SK-N-SH (cell line): ENCODE measurements at regions not wholly inside any gene's neighbourhood (a gene's known extent, or its start where the extent isn't known, plus 50 kb on each side); places are given as distances from the start of the nearest gene placed in this dataset.

Experiments used
- CTCF ChIA-PET: fragments of 300-600, 350-600 bp; formaldehyde crosslinking; extraction: SDS; loops from one replicate; lab custom pipeline; 2021; lab: Yijun Ruan, JAX
- POLR2A ChIA-PET: fragments of 350-600 bp; sonication (Branson Sonifier 250); formaldehyde crosslinking; extraction: SDS; loops from one replicate; lab custom pipeline; 2020; ENCODE audit warnings: antibody characterized with exemption, inconsistent platforms; lab: Yijun Ruan, JAX
- DNase-seq: peaks from one replicate; pipeline ENCODE4 v3.0.0; 2012
- H2AFZ ChIP-seq: fragments of 200-600 bp; sonication (generic); 2 replicates; pipeline ENCODE4 v1.8.1; 2016; ENCODE audit warnings: antibody characterized with exemption, mild to moderate bottlenecking, low read depth
- H3F3A ChIP-seq: fragments of 200-600 bp; sonication (generic); replicated peaks from 2 replicates; pipeline ENCODE3; 2016; ENCODE audit warnings: antibody characterized with exemption, mild to moderate bottlenecking; ENCODE audit not compliant: insufficient read depth
- H3K27ac ChIP-seq, 2 experiments: fragments of 200-500 bp in 1 of 2; fragments of 200-600 bp in 1 of 2; sonication (Bioruptor generic) in 1 of 2; sonication (generic), shearing (Covaris generic) in 1 of 2; 2 replicates each; pipeline versions ENCODE4 v1.5.1 to v1.6.1; 2014 to 2016; ENCODE audit warnings: low read depth in 2 of 2, inconsistent platforms in 1 of 2, low read length in 1 of 2, mild to moderate bottlenecking in 1 of 2, mixed read lengths in 1 of 2
- H3K27me3 ChIP-seq: fragments of 200-600 bp; sonication (generic), shearing (Covaris generic); 2 replicates; pipeline ENCODE4 v1.6.1; 2016; ENCODE audit warnings: mixed run types; ENCODE audit not compliant: insufficient read depth
- H3K36me3 ChIP-seq, 2 experiments: fragments of 200-500 bp in 1 of 2; fragments of 200-600 bp in 1 of 2; sonication (Bioruptor generic) in 1 of 2; sonication (generic) in 1 of 2; replicated peaks in 1 of 2; 2 replicates each; pipeline versions ENCODE3 to v1.5.1; 2014 to 2016; ENCODE audit warnings: low read length in 1 of 2, mild to moderate bottlenecking in 1 of 2; ENCODE audit not compliant: insufficient read depth in 2 of 2, control insufficient read depth in 1 of 2
- H3K4me1 ChIP-seq, 2 experiments: fragments of 200-500 bp in 1 of 2; fragments of 200-600 bp in 1 of 2; sonication (Bioruptor generic) in 1 of 2; sonication (generic), shearing (Covaris generic) in 1 of 2; 2 replicates each; pipeline versions ENCODE4 v1.5.1 to v1.6.1; 2014 to 2016; ENCODE audit warnings: low read depth in 1 of 2, low read length in 1 of 2, mixed run types in 1 of 2; ENCODE audit not compliant: insufficient read depth in 2 of 2, control insufficient read depth in 1 of 2
- H3K4me2 ChIP-seq: fragments of 200-600 bp; sonication (generic), shearing (Covaris generic); 2 replicates; pipeline ENCODE4 v1.6.1; 2017; ENCODE audit warnings: mixed run types
- H3K4me3 ChIP-seq, 2 experiments: fragments of 200-500 bp in 1 of 2; fragments of 200-600 bp in 1 of 2; sonication (Bioruptor generic) in 1 of 2; sonication (generic), shearing (Covaris generic) in 1 of 2; 2 replicates each; pipeline versions ENCODE4 v1.5.1 to v1.8.1; 2014 to 2016; ENCODE audit warnings: low read depth in 2 of 2, inconsistent platforms in 1 of 2, low read length in 1 of 2, mild to moderate bottlenecking in 1 of 2, mixed read lengths in 1 of 2, moderate library complexity in 1 of 2
- H3K79me2 ChIP-seq: fragments of 200-600 bp; sonication (generic); 2 replicates; pipeline ENCODE4 v1.8.1; 2017; ENCODE audit warnings: mild to moderate bottlenecking; ENCODE audit not compliant: insufficient read depth
- H3K9ac ChIP-seq: fragments of 200-600 bp; sonication (generic); 2 replicates; pipeline ENCODE4 v1.6.1; 2017; ENCODE audit warnings: mixed run types
- H3K9me2 ChIP-seq: fragments of 200-600 bp; sonication (generic); 2 replicates; pipeline ENCODE4 v1.6.1; 2017; ENCODE audit warnings: mixed run types
- H3K9me3 ChIP-seq: fragments of 200-600 bp; sonication (generic); 2 replicates; pipeline ENCODE4 v1.6.1; 2017; ENCODE audit warnings: mixed run types, mild to moderate bottlenecking, moderate library complexity
- H4K20me1 ChIP-seq: fragments of 200-600 bp; sonication (generic); 2 replicates; pipeline ENCODE4 v1.6.1; 2017; ENCODE audit warnings: mild to moderate bottlenecking, mixed run types; ENCODE audit not compliant: insufficient read depth
- CHD2 ChIP-seq: fragments of 150-350 bp; IDR thresholded peaks from 2 replicates; pipeline ENCODE4 v1.6.1; 2018; ENCODE audit warnings: low read length; ENCODE audit not compliant: partially characterized antibody
- ELF1 ChIP-seq: IDR thresholded peaks from 2 replicates; pipeline ENCODE4 v1.4.0; 2012
- EP300 ChIP-seq, 2 experiments: IDR thresholded peaks; 2 replicates each; pipeline versions ENCODE4 v1.4.0 to v1.6.1; 2012; ENCODE audit warnings: borderline replicate concordance in 1 of 2, low read depth in 1 of 2, low read length in 1 of 2
- JUND ChIP-seq: IDR thresholded peaks from 2 replicates; pipeline ENCODE4 v1.4.0; 2012
- MEF2A ChIP-seq: IDR thresholded peaks from 2 replicates; pipeline ENCODE4 v1.4.0; 2012; ENCODE audit warnings: low read depth, borderline replicate concordance
- RFX5 ChIP-seq: IDR thresholded peaks from 2 replicates; pipeline ENCODE4 v1.6.1; 2012; ENCODE audit warnings: mild to moderate bottlenecking, improper control_type of control experiment, low read length
- RXRA ChIP-seq: IDR thresholded peaks from 2 replicates; pipeline ENCODE4 v1.4.0; 2012; ENCODE audit warnings: low read depth, mild to moderate bottlenecking, borderline replicate concordance
- SIN3A ChIP-seq: IDR thresholded peaks from 2 replicates; pipeline ENCODE4 v1.6.1; 2012; ENCODE audit warnings: low read depth, mild to moderate bottlenecking, low read length, moderate library complexity, borderline replicate concordance
- TAF1 ChIP-seq: IDR thresholded peaks from 2 replicates; pipeline ENCODE4 v1.6.1; 2012; ENCODE audit warnings: low read depth, mild to moderate bottlenecking, low read length, moderate library complexity, borderline replicate concordance
- TEAD4 ChIP-seq: IDR thresholded peaks from 2 replicates; pipeline ENCODE4 v1.4.0; 2012; ENCODE audit warnings: mild to moderate bottlenecking, borderline replicate concordance; ENCODE audit not compliant: insufficient read depth
- YY1 ChIP-seq: IDR thresholded peaks from 2 replicates; pipeline ENCODE4 v1.4.0; 2012; ENCODE audit warnings: low read depth, mild to moderate bottlenecking
- whole genome bisulfite sequencing: methylation state at CpG from one replicate; pipeline ENCODE4 v1.1.6; 2017; ENCODE audit warnings: low lambda C conversion rate; 5-methylcytosine and 5-hydroxymethylcytosine counted together
- TF ChIP-seq, protein P1 (sequence below): IDR thresholded peaks from 2 replicates; pipeline ENCODE4 v1.4.0; 2012; ENCODE audit warnings: low read depth
- TF ChIP-seq, protein P2 (sequence below): IDR thresholded peaks from 2 replicates; pipeline ENCODE4; 2012
- TF ChIP-seq, protein P3 (sequence below): IDR thresholded peaks from 2 replicates; pipeline ENCODE4 v1.6.1; 2012; ENCODE audit warnings: mild to moderate bottlenecking, low read depth, low read length, moderate library complexity

DNA sequence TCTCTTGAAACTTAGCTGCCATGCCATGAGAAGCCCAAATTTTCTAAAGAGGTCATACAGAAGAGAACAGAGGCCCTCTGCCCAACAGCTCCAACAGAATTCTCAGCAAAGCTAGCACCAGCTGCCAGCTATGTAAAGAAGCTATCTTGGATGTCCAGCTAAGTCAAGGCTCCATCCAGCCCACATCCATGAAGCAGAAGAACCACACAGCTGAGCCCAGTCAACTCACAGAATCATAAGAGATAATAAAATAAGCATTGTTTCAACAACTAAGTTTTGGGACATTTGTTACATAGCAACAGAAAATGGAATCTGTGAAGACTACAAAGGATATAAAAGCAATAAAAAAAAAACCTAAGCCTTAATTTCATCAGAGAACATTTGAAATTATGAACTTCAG, 434.3 kb downstream of the TXNL1 start (continued):
- TF ChIP-seq, protein P1, sequence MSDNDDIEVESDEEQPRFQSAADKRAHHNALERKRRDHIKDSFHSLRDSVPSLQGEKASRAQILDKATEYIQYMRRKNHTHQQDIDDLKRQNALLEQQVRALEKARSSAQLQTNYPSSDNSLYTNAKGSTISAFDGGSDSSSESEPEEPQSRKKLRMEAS: no peak
- no peak for TF ChIP-seq TAF1
- no peak for TF ChIP-seq EP300 (IDR thresholded peaks at IDR 0.05; ENCODE audit: borderline replicate concordance in 1 of 2, low read depth in 1 of 2, low read length in 1 of 2)
- TF ChIP-seq RFX5: no peak

DNA sequence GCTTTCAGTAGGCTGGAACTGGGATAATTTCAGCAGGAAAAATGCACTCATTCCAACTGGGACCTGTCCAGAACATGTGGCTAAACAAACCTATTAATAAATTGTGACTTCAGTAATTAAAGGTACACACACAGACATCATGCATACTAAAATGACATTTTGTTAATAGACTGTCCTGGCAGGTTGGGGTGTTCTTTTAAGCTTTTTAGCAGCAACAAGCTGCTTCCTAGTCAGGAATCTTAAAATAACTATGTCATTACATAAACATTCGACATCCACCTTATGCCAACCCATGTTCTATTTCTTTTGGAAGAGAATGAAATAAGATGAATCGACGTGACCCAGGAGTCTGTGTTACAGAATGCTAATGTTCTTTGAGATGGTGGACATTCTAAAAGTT, 435.7 kb downstream of the TXNL1 start:
- H3K79me2 ChIP-seq: no peaks in the 10 kb centered on the region
- TF ChIP-seq SIN3A (no peak), MEF2A (no peak)
- TF ChIP-seq, all 33 proteins: peak for 0
- Histone ChIP-seq H3K4me1 (no peaks in the 10 kb centered on the region), H3K27ac (no peak overlapping the region), H3K27me3 (no peaks in the 10 kb centered on the region), H3K9ac (no peak overlapping the region), H3F3A (peaks cover 8% of the 10 kb centered on the region), H4K20me1 (no peaks in the 10 kb centered on the region), H3K9me3 (no peaks in the 10 kb centered on the region), H3K9me2 (no peaks in the 10 kb centered on the region), H3K4me3 (no peak overlapping the region), H3K4me2 (no peak overlapping the region), H2AFZ (no peak overlapping the region), H3K36me3 (no peaks in the 10 kb centered on the region)
- no peak for DNase-seq
- POLR2A ChIA-PET: no interaction called here
- 63% methylated on average over 3 of the region's 3 CpGs for WGBS
- CTCF ChIA-PET: interaction anchor here (0.6 kb wide), 1 partner anchor 373 kb away, joined by 3 read pairs; no protein-coding TSS in a partner anchor

DNA sequence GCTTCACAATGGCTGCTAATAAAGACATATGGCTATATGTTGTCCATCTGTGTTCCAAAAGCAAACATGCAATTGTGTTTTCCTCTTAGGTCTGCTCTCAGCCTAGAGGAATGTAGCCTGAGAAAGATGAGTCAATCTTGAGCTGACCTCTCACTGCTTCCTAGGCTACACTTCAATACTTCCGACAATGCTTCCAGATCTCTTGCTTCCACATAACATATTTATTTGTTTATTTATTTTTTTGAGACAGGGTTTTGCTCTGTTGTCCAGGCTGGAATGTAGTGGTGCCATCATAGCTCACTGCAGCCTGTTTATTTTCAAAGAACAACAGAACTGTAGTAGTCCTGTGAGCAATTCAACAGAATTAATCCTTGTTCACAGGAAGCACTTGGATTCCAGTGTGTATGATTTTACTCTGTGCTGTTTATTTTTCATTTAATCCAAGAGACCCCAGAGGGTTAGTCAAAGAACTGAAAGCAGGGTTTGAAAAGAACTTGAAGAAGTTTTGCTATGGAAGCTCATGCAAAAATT, 437.9 kb downstream of the TXNL1 start:
- Histone ChIP-seq H3K9me3 (no peaks in the 10 kb centered on the region), H3K9me2 (no peaks in the 10 kb centered on the region), H3K27me3 (no peaks in the 10 kb centered on the region), H3K79me2 (no peaks in the 10 kb centered on the region), H4K20me1 (no peaks in the 10 kb centered on the region), H2AFZ (peak overlapping the region; percentile 67), H3K4me1 (peaks cover 0 to 5% of the 10 kb centered on the region in 2 experiments; a peak in 2 of 4 replicates), H3K27ac (peak overlapping the region in 1 of 2 experiments; percentile 73; a peak in 3 of 4 replicates), H3K9ac (no peak overlapping the region), H3K36me3 (no peaks in the 10 kb centered on the region), H3K4me2 (no peak overlapping the region), H3F3A (peaks cover 8% of the 10 kb centered on the region), H3K4me3 (no peak overlapping the region)
- DNase-seq: no peak
- WGBS: 50% methylated on average over 1 of the region's 1 CpG
- CTCF ChIA-PET: interaction anchor here (1.5 kb wide), 1 partner anchor 11 kb away, joined by 4 read pairs; no protein-coding TSS in a partner anchor
- POLR2A ChIA-PET: no interaction called here
- TF ChIP-seq CHD2: no peak

DNA sequence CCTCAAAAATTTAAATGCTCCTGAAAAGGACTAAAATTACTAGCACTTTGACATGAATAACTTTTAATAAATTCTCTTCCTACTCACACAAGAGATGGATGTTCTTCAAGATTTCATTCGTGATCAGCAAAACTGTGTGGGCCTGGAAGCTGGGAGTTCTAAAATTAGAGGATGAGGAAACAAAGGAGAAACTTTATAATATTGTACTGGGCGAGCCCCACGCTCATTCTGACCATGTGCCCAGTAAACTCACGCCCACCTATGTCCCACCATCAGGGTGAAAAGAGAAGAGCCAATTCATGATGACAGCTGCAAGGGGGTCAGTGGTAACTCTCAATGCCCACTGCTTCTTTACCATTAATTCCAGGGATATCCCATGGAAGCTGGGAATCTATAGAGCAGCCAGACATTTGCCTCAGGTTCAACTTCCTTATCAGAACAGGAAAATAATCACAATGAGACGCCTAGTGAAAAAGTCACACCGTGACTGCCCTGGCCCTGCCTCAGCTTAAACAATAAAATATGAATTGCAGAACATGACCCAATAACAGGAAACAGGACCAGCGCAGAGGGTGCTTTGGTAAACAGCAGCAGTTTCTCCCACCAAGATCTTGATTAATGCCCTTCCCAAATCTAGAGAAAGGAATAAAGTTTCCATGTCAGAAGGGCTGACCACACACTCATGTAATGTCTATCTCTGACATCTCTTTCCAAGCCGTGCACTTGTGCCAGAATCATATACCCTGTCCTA, 438.6 kb downstream of the TXNL1 start:
- Histone ChIP-seq H3K9me2 (no peaks in the 10 kb centered on the region), H3K4me3 (no peak overlapping the region), H3K9ac (no peak overlapping the region), H3F3A (peaks cover 8% of the 10 kb centered on the region), H2AFZ (peak overlapping the region; percentile 67), H4K20me1 (no peaks in the 10 kb centered on the region), H3K79me2 (no peaks in the 10 kb centered on the region), H3K4me1 (peaks cover 0 to 5% of the 10 kb centered on the region in 2 experiments; a peak in 2 of 4 replicates), H3K4me2 (no peak overlapping the region), H3K27ac (peak overlapping the region in 1 of 2 experiments; percentile 73; a peak in 2 of 4 replicates), H3K27me3 (no peaks in the 10 kb centered on the region), H3K9me3 (no peaks in the 10 kb centered on the region), H3K36me3 (no peaks in the 10 kb centered on the region)
- 78% methylated on average over 8 of the region's 8 CpGs for WGBS
- ChIA-PET CTCF (no interaction called here), POLR2A (no interaction called here)
- DNase-seq: no peak
- no peak for TF ChIP-seq YY1
- TF ChIP-seq JUND: no peak
- TF ChIP-seq TEAD4: no peak
- no peak for TF ChIP-seq RFX5
- TF ChIP-seq ELF1: no peak
- no peak for TF ChIP-seq RXRA
- TF ChIP-seq, protein P2, sequence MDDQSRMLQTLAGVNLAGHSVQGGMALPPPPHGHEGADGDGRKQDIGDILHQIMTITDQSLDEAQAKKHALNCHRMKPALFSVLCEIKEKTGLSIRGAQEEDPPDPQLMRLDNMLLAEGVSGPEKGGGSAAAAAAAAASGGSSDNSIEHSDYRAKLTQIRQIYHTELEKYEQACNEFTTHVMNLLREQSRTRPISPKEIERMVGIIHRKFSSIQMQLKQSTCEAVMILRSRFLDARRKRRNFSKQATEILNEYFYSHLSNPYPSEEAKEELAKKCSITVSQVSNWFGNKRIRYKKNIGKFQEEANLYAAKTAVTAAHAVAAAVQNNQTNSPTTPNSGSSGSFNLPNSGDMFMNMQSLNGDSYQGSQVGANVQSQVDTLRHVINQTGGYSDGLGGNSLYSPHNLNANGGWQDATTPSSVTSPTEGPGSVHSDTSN: no peak
- TF ChIP-seq, protein P3, sequence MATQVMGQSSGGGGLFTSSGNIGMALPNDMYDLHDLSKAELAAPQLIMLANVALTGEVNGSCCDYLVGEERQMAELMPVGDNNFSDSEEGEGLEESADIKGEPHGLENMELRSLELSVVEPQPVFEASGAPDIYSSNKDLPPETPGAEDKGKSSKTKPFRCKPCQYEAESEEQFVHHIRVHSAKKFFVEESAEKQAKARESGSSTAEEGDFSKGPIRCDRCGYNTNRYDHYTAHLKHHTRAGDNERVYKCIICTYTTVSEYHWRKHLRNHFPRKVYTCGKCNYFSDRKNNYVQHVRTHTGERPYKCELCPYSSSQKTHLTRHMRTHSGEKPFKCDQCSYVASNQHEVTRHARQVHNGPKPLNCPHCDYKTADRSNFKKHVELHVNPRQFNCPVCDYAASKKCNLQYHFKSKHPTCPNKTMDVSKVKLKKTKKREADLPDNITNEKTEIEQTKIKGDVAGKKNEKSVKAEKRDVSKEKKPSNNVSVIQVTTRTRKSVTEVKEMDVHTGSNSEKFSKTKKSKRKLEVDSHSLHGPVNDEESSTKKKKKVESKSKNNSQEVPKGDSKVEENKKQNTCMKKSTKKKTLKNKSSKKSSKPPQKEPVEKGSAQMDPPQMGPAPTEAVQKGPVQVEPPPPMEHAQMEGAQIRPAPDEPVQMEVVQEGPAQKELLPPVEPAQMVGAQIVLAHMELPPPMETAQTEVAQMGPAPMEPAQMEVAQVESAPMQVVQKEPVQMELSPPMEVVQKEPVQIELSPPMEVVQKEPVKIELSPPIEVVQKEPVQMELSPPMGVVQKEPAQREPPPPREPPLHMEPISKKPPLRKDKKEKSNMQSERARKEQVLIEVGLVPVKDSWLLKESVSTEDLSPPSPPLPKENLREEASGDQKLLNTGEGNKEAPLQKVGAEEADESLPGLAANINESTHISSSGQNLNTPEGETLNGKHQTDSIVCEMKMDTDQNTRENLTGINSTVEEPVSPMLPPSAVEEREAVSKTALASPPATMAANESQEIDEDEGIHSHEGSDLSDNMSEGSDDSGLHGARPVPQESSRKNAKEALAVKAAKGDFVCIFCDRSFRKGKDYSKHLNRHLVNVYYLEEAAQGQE: no peak
